ENCODE measurements at regions not wholly inside any gene's neighbourhood (a gene's known extent, or its start where the extent isn't known, plus 50 kb on each side); places are given as distances from the start of the nearest gene placed in this dataset.
"Not testable (repeated sequence)": the region's sequence is repeated elsewhere in the genome, so short reads cannot be mapped to it uniquely, and the experiment has no call there.

DNA sequence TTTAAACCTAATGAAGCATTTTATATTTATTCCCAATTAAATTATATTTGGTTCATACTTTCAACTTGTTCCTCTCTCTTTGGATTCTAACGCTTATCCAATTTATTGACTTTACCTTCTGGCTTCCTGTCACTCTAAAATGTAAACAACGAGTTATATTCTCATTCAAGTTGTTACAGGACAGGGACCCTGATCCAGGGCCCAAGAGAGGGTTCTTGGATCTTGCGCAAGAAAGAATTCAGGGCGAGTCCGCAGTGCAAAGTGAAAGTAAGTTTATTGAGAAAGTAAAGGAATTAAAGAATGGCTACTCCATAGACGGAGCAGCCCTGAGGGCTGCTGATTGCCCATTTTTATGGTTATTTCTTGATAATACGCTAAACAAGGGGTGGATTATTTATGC lies 405.6 kb upstream of the API5 start:
- no peak overlapping the region for H3K27ac Mint-ChIP-seq (ENCODE audit: unreplicated experiment)
- no peaks in the 10 kb centered on the region for H3K4me1 Mint-ChIP-seq
- TF ChIP-seq, protein P1, sequence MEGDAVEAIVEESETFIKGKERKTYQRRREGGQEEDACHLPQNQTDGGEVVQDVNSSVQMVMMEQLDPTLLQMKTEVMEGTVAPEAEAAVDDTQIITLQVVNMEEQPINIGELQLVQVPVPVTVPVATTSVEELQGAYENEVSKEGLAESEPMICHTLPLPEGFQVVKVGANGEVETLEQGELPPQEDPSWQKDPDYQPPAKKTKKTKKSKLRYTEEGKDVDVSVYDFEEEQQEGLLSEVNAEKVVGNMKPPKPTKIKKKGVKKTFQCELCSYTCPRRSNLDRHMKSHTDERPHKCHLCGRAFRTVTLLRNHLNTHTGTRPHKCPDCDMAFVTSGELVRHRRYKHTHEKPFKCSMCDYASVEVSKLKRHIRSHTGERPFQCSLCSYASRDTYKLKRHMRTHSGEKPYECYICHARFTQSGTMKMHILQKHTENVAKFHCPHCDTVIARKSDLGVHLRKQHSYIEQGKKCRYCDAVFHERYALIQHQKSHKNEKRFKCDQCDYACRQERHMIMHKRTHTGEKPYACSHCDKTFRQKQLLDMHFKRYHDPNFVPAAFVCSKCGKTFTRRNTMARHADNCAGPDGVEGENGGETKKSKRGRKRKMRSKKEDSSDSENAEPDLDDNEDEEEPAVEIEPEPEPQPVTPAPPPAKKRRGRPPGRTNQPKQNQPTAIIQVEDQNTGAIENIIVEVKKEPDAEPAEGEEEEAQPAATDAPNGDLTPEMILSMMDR (conservative IDR thresholded peaks at IDR 0.05) = no peak
- no peak overlapping the region for H3K4me3 Mint-ChIP-seq
- no peak for DNase-seq (ENCODE audit: low read depth, low spot score)
- no peaks in the 10 kb centered on the region for H3K27me3 Mint-ChIP-seq (ENCODE audit: low read depth)
- H3K36me3 Mint-ChIP-seq (ENCODE audit: low read depth) = peaks cover 10% of the 10 kb centered on the region
- peaks cover 21% of the 10 kb centered on the region for H3K9me3 Mint-ChIP-seq

DNA sequence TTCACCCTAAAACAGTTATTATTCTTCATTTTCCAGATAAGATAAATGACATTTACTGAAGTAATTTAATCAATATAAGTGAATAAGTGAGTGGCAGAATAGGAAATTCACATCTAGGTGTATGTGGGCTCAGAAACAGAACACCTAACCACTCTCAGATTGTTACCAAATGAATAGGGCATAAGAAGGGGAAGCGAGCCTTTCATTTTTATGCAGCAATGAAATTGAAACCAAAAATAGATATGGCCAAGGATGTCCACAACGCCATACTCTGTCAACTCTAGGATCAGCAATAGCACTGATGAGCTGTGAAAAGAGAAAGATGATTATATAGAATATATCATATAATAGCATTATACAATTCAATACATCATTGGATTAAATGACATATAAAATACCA lies 398.1 kb upstream of the API5 start:
- H3K9me3 Mint-ChIP-seq = peaks cover 32% of the 10 kb centered on the region
- no peak for DNase-seq (ENCODE audit: low read depth, low spot score)
- peaks cover 11% of the 10 kb centered on the region for H3K36me3 Mint-ChIP-seq (ENCODE audit: low read depth)
- H3K27me3 Mint-ChIP-seq (ENCODE audit: low read depth) = no peaks in the 10 kb centered on the region
- TF ChIP-seq, protein P1 (conservative IDR thresholded peaks at IDR 0.05) = no peak
- no peaks in the 10 kb centered on the region for H3K4me1 Mint-ChIP-seq
- H3K27ac Mint-ChIP-seq (ENCODE audit: unreplicated experiment) = no peak overlapping the region
- H3K4me3 Mint-ChIP-seq = no peak overlapping the region

DNA sequence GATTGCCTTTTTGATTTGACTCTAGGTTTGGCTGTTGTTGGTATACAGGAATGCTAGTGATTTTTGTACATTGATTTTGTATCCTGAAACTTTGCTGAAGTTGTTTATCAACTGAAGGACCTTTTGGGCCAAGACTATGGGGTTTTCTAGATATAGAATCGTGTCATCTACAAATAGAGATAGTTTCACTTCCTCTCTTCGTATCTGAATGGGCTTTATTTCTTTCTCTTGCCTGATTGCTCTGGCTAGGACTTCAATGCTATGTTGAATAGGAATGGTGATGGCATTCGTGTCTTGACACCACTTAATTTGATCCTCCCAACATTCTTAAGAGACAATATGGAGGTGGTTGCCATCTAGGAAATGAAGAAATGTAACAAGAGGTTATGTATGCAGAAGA lies 388.1 kb upstream of the API5 start:
- DNase-seq (ENCODE audit: low read depth, low spot score) = no peak
- H3K27ac Mint-ChIP-seq (ENCODE audit: unreplicated experiment) = no peak overlapping the region
- peaks cover 23% of the 10 kb centered on the region for H3K9me3 Mint-ChIP-seq

DNA sequence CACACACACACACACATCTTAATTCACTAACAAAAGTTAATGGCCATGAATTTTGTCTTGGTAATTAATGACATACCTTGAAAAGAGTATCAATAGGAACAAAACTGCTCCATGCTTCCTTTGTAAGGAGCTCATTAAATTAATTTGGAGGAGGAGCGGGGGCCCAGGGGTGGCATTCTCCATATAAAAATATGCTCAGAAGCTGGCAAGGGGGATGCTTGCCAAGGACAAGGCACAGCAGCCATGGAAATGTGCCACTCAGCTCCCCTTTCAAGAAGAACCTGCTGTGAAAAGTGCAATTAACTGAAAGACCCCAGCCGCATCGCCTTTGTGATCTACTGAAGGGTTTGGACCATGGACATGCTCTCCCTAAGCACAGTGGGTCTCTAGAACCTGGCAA lies 385.9 kb upstream of the API5 start:
- Mint-ChIP-seq H3K4me3 (no peak overlapping the region), H3K4me1 (no peaks in the 10 kb centered on the region), H3K27ac (ENCODE audit: unreplicated experiment) (no peak overlapping the region), H3K9me3 (peaks cover 21% of the 10 kb centered on the region), H3K36me3 (ENCODE audit: low read depth) (peaks cover 3% of the 10 kb centered on the region), H3K27me3 (ENCODE audit: low read depth) (no peaks in the 10 kb centered on the region)
- TF ChIP-seq, protein P1 (conservative IDR thresholded peaks at IDR 0.05) = no peak
- DNase-seq (ENCODE audit: low read depth, low spot score) = no peak

More for the DNA sequence above, 388.1 kb upstream of the API5 start:
- no peaks in the 10 kb centered on the region for H3K27me3 Mint-ChIP-seq (ENCODE audit: low read depth)
- TF ChIP-seq, protein P1 (conservative IDR thresholded peaks at IDR 0.05) = no peak
- H3K36me3 Mint-ChIP-seq (ENCODE audit: low read depth) = peaks cover 10% of the 10 kb centered on the region
- H3K4me1 Mint-ChIP-seq = no peaks in the 10 kb centered on the region
- H3K4me3 Mint-ChIP-seq = no peak overlapping the region

DNA sequence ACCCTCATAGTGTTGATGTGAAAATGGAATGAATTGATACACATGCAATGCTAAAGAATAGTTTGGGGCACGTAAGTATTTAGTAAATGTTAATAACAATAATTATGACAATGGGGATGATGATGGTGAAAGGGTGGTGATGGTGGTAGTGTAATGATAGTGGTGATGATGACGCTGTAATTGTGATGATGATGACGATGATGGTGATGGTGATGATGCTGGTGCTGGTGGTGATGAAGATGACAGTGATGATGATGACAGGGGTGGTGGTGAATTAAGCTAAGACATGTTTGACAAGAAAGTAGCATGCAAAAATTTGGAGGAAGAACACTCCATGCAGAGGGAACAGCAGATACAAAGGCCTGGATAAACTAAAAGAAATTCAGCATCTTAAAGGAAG lies 364.4 kb upstream of the API5 start:
- H3K4me1 Mint-ChIP-seq = no peaks in the 10 kb centered on the region
- peaks cover 5% of the 10 kb centered on the region for H3K9me3 Mint-ChIP-seq

DNA sequence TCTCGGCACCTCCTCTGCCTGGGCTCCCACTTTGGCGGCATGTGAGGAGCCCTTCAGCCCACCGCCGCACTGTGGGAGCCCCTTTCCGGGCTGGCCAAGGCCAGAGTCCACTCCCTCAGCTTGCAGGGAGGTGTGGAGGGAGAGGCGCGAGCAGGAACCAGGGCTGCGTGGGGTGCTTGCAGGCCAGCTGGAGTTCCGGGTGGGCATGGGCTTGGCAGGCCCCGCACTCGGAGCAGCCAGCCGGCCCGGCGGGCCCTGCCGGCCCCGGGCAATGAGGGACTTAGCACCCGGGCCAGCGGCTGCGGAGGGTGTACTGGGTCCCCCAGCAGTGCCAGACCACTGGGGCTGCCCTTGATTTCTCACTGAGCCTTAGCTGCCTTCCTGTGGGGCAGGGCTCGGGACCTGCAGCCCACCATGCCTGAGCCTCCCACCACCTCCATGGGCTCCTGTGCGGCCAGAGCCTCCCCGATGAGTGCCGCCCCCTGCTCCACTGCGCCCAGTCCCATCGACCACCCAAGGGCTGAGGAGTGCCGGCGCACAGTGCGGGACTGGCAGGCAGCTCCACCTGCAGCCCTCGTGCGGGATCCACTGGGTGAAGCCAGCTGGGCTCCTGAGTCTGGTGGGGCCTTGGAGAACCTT lies 361.9 kb upstream of the API5 start:
- H3K9me3 Mint-ChIP-seq; H3K27me3 Mint-ChIP-seq (ENCODE audit: low read depth); H3K4me1 Mint-ChIP-seq; H3K4me3 Mint-ChIP-seq; H3K36me3 Mint-ChIP-seq (ENCODE audit: low read depth); H3K27ac Mint-ChIP-seq (ENCODE audit: unreplicated experiment); DNase-seq (ENCODE audit: low read depth, low spot score): not testable (repeated sequence)

More for the DNA sequence above, 364.4 kb upstream of the API5 start:
- DNase-seq (ENCODE audit: low read depth, low spot score) = no peak
- no peaks in the 10 kb centered on the region for H3K27me3 Mint-ChIP-seq (ENCODE audit: low read depth)
- H3K36me3 Mint-ChIP-seq (ENCODE audit: low read depth) = peaks cover 4% of the 10 kb centered on the region
- H3K4me3 Mint-ChIP-seq = no peak overlapping the region
- TF ChIP-seq, protein P1 (conservative IDR thresholded peaks at IDR 0.05) = no peak
- no peak overlapping the region for H3K27ac Mint-ChIP-seq (ENCODE audit: unreplicated experiment)

Measured in neural crest cell (in vitro differentiated cells).